ENCODE measurements at regions not wholly inside any gene's neighbourhood (a gene's known extent, or its start where the extent isn't known, plus 50 kb on each side); places are given as distances from the start of the nearest gene placed in this dataset.
A peak's percentile ranks its signal among the peaks of the same experiment; 100 is the strongest.

- Histone ChIP-seq H3K4me1 (ENCODE audit: insufficient read depth, low read length) (no peaks in the 10 kb centered on the region; the same call in 1 of the 2 replicates), H3K9ac (ENCODE audit: extremely low read depth, insufficient read length, low read length) (no peak overlapping the region), H3K27ac (ENCODE audit: insufficient read length, low read depth, low read length) (no peak overlapping the region), H3K27me3 (ENCODE audit: insufficient read depth, low read length) (no peaks in the 10 kb centered on the region), H2AK5ac (ENCODE audit: insufficient read length, low read length) (no peak overlapping the region), H2AFZ (ENCODE audit: low read length) (no peak overlapping the region), H2BK12ac (ENCODE audit: insufficient read length, low read depth, low read length) (no peak overlapping the region), H3K23ac (ENCODE audit: insufficient read length, low read depth, low read length) (no peak overlapping the region), H3K23me2 (ENCODE audit: insufficient read length, low read depth, low read length, poor library complexity, severe bottlenecking) (no peaks in the 10 kb centered on the region), H2BK20ac (ENCODE audit: low read depth, low read length, poor library complexity, severe bottlenecking) (no peak overlapping the region), H3K4me2 (ENCODE audit: insufficient read depth, insufficient read length, low read length) (no peak overlapping the region), H2BK5ac (ENCODE audit: insufficient read length, low read length) (no peak overlapping the region), H4K20me1 (ENCODE audit: control insufficient read depth, insufficient read depth, insufficient read length) (no peaks in the 10 kb centered on the region), H3K9me3 (ENCODE audit: control insufficient read depth, low read depth, low read length) (no peaks in the 10 kb centered on the region), H3K56ac (ENCODE audit: insufficient read length, low read depth, low read length) (no peak overlapping the region), H4K91ac (ENCODE audit: insufficient read length, low read depth, low read length) (no peak overlapping the region), H4K8ac (replicated peaks; ENCODE audit: insufficient read length, low read depth, low read length) (no peak overlapping the region), H4K5ac (ENCODE audit: insufficient read length, low read depth, low read length) (no peak overlapping the region), H3T11ph (ENCODE audit: low read length) (no peak overlapping the region), H3K14ac (ENCODE audit: insufficient read depth, low read length) (no peak overlapping the region), H3K18ac (ENCODE audit: insufficient read length, low read depth, low read length) (no peak overlapping the region), H2BK15ac (ENCODE audit: low read depth, low read length) (no peak overlapping the region), H3K4ac (ENCODE audit: low read depth, low read length) (no peak overlapping the region), H2BK120ac (ENCODE audit: low read depth, low read length, poor library complexity, severe bottlenecking) (no peak overlapping the region), H3K79me1 (ENCODE audit: insufficient read depth, low read depth, low read length, poor library complexity, severe bottlenecking) (no peaks in the 10 kb centered on the region), H3K79me2 (ENCODE audit: insufficient read depth, low read length) (no peaks in the 10 kb centered on the region)
- no CpG with 5 or more reads among the region's 4 CpGs for WGBS (ENCODE audit: extremely low coverage, insufficient read length, low lambda C conversion rate)
- Mint-ChIP-seq H3K9me3 (no peaks in the 10 kb centered on the region), H3K4me1 (peaks cover 14 to 15% of the 10 kb centered on the region in 2 experiments), H3K4me3 (no peak overlapping the region), H3K27me3 (ENCODE audit: low read depth) (no peaks in the 10 kb centered on the region), H3K27ac (peak overlapping the region in 1 of 3 experiments; percentile 68; a peak in 1 of 7 replicates), H3K36me3 (ENCODE audit: insufficient read depth in 1 of 3, low read depth in 3 of 3) (no peaks in the 10 kb centered on the region; a peak in 1 of 7 replicates)
- no peak for DNase-seq
- TF ChIP-seq CTCF (conservative IDR thresholded peaks at IDR 0.05), result no peak
These were observed 375.6 kb upstream of the PRMT6 start for GRCh38 chr1:106680776-106681344.

Measured in H9 (cell line).